LNCaP clone FGC (cell line): ENCODE measurements at regions not wholly inside any gene's neighbourhood (a gene's known extent, or its start where the extent isn't known, plus 50 kb on each side); places are given as distances from the start of the nearest gene placed in this dataset.

Experiments
- DNase-seq: peaks from one replicate; pipeline ENCODE4 v3.0.0-alpha.2; 2011; ENCODE audit warnings: low read depth
- H3K4me3 ChIP-seq: 2 replicates; pipeline ENCODE4 v1.5.1; 2011; ENCODE audit warnings: mild to moderate bottlenecking, low read depth, low read length, control low read depth
- CTCF ChIP-seq: IDR thresholded peaks from 2 replicates; pipeline ENCODE4 v1.5.1; 2012; ENCODE audit warnings: mild to moderate bottlenecking; ENCODE audit not compliant: control insufficient read depth, insufficient read depth; ENCODE audit errors: extremely low read depth

GRCh38 chr7:45389073-45389872, 184.9 kb upstream of the ADCY1 start:
- no peak for DNase-seq
- no peak for TF ChIP-seq CTCF
- no peak overlapping the region for H3K4me3 ChIP-seq

- DNase-seq: no peak
- H3K4me3 ChIP-seq: no peak overlapping the region
- TF ChIP-seq CTCF: no peak
Observed at GRCh38 chr7:45390180-45390579, 184.0 kb upstream of the ADCY1 start.

DNA sequence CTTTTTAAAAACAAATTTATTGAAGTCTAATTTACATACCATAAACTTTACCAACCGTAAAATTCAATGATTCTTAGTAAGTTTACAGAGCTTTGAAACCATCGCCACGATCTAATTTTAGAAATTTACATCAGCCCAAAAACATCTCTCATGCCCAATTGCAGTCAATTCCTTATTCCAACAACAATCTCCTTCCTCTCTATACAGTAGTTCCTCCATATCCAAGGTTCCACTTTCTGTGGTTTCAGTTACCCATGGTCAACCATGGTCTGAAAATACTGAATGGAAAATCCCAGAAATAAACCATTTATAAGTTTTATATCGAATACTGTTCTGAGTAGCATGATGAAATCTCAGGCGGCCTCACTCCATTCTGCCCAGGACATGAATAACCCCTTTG, 183.4 kb upstream of the ADCY1 start:
- no peak for DNase-seq
- no peak overlapping the region for H3K4me3 ChIP-seq
- TF ChIP-seq CTCF: no peak

GRCh38 chr7:45391618-45392451, 182.3 kb upstream of the ADCY1 start:
- TF ChIP-seq CTCF: 0 out of 2 replicates have a peak, but pooled peaks have one; percentile 11
- no peak overlapping the region for H3K4me3 ChIP-seq
- DNase-seq: no peak

DNA sequence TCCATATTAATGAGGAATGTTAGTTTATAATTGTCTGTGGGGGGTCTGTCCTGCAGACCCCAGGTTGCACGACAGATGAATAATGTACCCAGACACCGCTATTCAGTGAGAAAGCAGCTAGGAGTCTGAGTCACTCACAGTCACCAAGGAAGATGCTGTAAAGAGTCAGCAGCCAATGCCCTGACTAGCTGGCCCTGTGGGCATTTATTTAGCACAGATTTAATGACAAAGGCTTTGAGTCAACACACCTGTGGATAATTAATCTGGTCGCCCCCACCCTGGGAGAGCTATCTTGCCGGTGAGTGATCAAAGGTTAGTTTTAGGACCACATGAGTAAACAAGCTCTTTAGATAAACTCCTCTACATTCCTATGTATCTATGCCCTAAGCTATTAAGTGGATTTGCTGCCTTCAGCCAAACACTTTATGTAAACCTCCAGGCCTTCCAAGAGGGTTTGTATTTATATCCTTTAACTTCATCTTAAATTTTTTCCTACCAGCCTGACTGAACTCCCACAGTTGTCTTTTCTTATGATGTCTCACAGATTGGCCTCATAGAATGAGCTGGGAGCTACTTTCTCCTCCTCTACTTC, 180.0 kb upstream of the ADCY1 start:
- DNase-seq: no peak

GRCh38 chr7:45399069-45399468, 175.1 kb upstream of the ADCY1 start:
- no peak overlapping the region for H3K4me3 ChIP-seq
- no peak for TF ChIP-seq CTCF
- no peak for DNase-seq

More for the DNA sequence above, 180.0 kb upstream of the ADCY1 start:
- H3K4me3 ChIP-seq: no peak overlapping the region
- no peak for TF ChIP-seq CTCF
